ENCODE measurements at regions not wholly inside any gene's neighbourhood (a gene's known extent, or its start where the extent isn't known, plus 50 kb on each side); places are given as distances from the start of the nearest gene placed in this dataset.

- H3K4me3 ChIP-seq (ENCODE audit: insufficient read depth, low read depth, low read length), result no peak overlapping the region
- no peak overlapping the region for H2AFZ ChIP-seq (ENCODE audit: low read depth, low read length)
- H3K9me3 ChIP-seq (ENCODE audit: insufficient read depth, low read depth, low read length), result no peaks in the 10 kb centered on the region
- Mint-ChIP-seq H3K36me3 (ENCODE audit: low read depth, unreplicated experiment) (no peaks in the 10 kb centered on the region), H3K27me3 (ENCODE audit: low read depth, unreplicated experiment) (peaks cover 72% of the 10 kb centered on the region), H3K4me3 (ENCODE audit: unreplicated experiment) (no peak overlapping the region), H3K4me1 (ENCODE audit: low read depth, unreplicated experiment) (no peaks in the 10 kb centered on the region), H3K9me3 (ENCODE audit: unreplicated experiment) (peaks cover 11% of the 10 kb centered on the region), H3K27ac (ENCODE audit: unreplicated experiment) (peak overlapping the region; percentile 7)
- no peak overlapping the region for H3K4me2 ChIP-seq (ENCODE audit: low read length)
- no peaks in the 10 kb centered on the region for H3K79me2 ChIP-seq (ENCODE audit: insufficient read depth, low read length)
- H3K4me1 ChIP-seq (ENCODE audit: insufficient read depth, low read length), result no peaks in the 10 kb centered on the region
- no peak overlapping the region for H3K9ac ChIP-seq (ENCODE audit: low read length)
- H3K36me3 ChIP-seq (ENCODE audit: insufficient read depth, low read length), result no peaks in the 10 kb centered on the region
- TF ChIP-seq CTCF (IDR thresholded peaks at IDR 0.05; ENCODE audit: insufficient read depth, low read depth, low read length) (no peak), EZH2 (IDR thresholded peaks at IDR 0.05; ENCODE audit: insufficient read depth, low read length) (no peak)
- no peaks in the 10 kb centered on the region for H4K20me1 ChIP-seq (ENCODE audit: insufficient read depth, low read length)
- peaks cover 2% of the 10 kb centered on the region for H3K27me3 ChIP-seq (ENCODE audit: insufficient read depth, low read length)
- DNase-seq (ENCODE audit: low read depth), result no peak
- H3K27ac ChIP-seq (ENCODE audit: low read depth, low read length), result no peak overlapping the region
- no peak for FAIRE-seq
Observed at GRCh38 chr4:3838437-3839380, 72.5 kb downstream of the ADRA2C start.

- H3K4me3 ChIP-seq (ENCODE audit: insufficient read depth, low read depth, low read length), result no peak overlapping the region
- H4K20me1 ChIP-seq (ENCODE audit: insufficient read depth, low read length), result no peaks in the 10 kb centered on the region
- peaks cover 4% of the 10 kb centered on the region for H3K27me3 ChIP-seq (ENCODE audit: insufficient read depth, low read length)
- H3K4me1 ChIP-seq (ENCODE audit: insufficient read depth, low read length), result no peaks in the 10 kb centered on the region
- no peaks in the 10 kb centered on the region for H3K79me2 ChIP-seq (ENCODE audit: insufficient read depth, low read length)
- H3K36me3 Mint-ChIP-seq (ENCODE audit: low read depth, unreplicated experiment), result no peaks in the 10 kb centered on the region
- H3K9me3 Mint-ChIP-seq (ENCODE audit: unreplicated experiment), result peaks cover 10% of the 10 kb centered on the region
- no peaks in the 10 kb centered on the region for H3K9me3 ChIP-seq (ENCODE audit: insufficient read depth, low read depth, low read length)
- H3K27ac Mint-ChIP-seq (ENCODE audit: unreplicated experiment), result no peak overlapping the region
- H3K27ac ChIP-seq (ENCODE audit: low read depth, low read length), result no peak overlapping the region
- no peak overlapping the region for H3K4me2 ChIP-seq (ENCODE audit: low read length)
- H3K9ac ChIP-seq (ENCODE audit: low read length), result no peak overlapping the region
- no peak for FAIRE-seq
- H3K4me3 Mint-ChIP-seq (ENCODE audit: unreplicated experiment), result no peak overlapping the region
- no peak for DNase-seq (ENCODE audit: low read depth)
- TF ChIP-seq CTCF (IDR thresholded peaks at IDR 0.05; ENCODE audit: insufficient read depth, low read depth, low read length) (no peak), EZH2 (IDR thresholded peaks at IDR 0.05; ENCODE audit: insufficient read depth, low read length) (no peak)
- no peaks in the 10 kb centered on the region for H3K36me3 ChIP-seq (ENCODE audit: insufficient read depth, low read length)
- no peak overlapping the region for H2AFZ ChIP-seq (ENCODE audit: low read depth, low read length)
- no peaks in the 10 kb centered on the region for H3K4me1 Mint-ChIP-seq (ENCODE audit: low read depth, unreplicated experiment)
- peaks cover 58% of the 10 kb centered on the region for H3K27me3 Mint-ChIP-seq (ENCODE audit: low read depth, unreplicated experiment)
Observed at GRCh38 chr4:3845094-3845743, 79.0 kb downstream of the ADRA2C start.
